Left lung (tissue), 4 donors: ENCODE measurements at regions not wholly inside any gene's neighbourhood (a gene's known extent, or its start where the extent isn't known, plus 50 kb on each side); places are given as distances from the start of the nearest gene placed in this dataset.

ENCODE experiments used
- ATAC-seq: fragments of 200-7000 bp; cut with Tn5 transposase; one replicate; pipeline ENCODE4 v1.9.1; 2020; ENCODE audit warnings: moderate library complexity
- DNase-seq, 4 donors: peaks; one replicate each; pipeline ENCODE4 v3.0.0-alpha.2; 2013 to 2020
- H3K27ac ChIP-seq, 2 donors: fragments of 200-600 bp; sonication (generic) in 1 of 2; one replicate each; pipeline versions ENCODE4 v1.5.0 to v1.8.0; 2020 to 2021
- H3K27me3 ChIP-seq, 2 donors: fragments of 200-600 bp; sonication (generic) in 1 of 2; one replicate each; pipeline versions ENCODE4 v1.5.0 to v1.8.0; 2020 to 2021
- H3K36me3 ChIP-seq, 2 donors: fragments of 200-600 bp; sonication (generic) in 1 of 2; one replicate each; pipeline versions ENCODE4 v1.5.0 to v1.8.0; 2020 to 2021
- H3K4me1 ChIP-seq, 2 donors: fragments of 200-600 bp; one replicate each; pipeline ENCODE4 v1.8.0; 2021
- H3K4me3 ChIP-seq, 2 donors: fragments of 200-600 bp; sonication (generic) in 1 of 2; one replicate each; pipeline versions ENCODE4 v1.5.0 to v1.8.0; 2020 to 2021; ENCODE audit warnings: mild to moderate bottlenecking in 1 of 2
- H3K9me3 ChIP-seq, 2 donors: fragments of 200-600 bp; sonication (generic) in 1 of 2; one replicate each; pipeline versions ENCODE4 v1.5.0 to v1.8.0; 2020 to 2021
- intact Hi-C, 2 donors: fragments of 100-400 bp; cut with DNase I; formaldehyde crosslinking; loops; one replicate each; pipeline versions ENCODE4 v1.11.2 to v1.14.2; 2022
- TF ChIP-seq, protein P1 (sequence below), 2 donors: fragments of 200-600 bp; sonication (generic) in 1 of 2; IDR thresholded peaks; one replicate each; pipeline versions ENCODE4 v1.5.0 to v1.8.0; 2021; ENCODE audit warnings: antibody characterized with exemption in 2 of 2
- donor health status: DM: no; HTN: yes; CAD: no.
- donor health status: DM: no; HTN: no; CAD: no.

DNA sequence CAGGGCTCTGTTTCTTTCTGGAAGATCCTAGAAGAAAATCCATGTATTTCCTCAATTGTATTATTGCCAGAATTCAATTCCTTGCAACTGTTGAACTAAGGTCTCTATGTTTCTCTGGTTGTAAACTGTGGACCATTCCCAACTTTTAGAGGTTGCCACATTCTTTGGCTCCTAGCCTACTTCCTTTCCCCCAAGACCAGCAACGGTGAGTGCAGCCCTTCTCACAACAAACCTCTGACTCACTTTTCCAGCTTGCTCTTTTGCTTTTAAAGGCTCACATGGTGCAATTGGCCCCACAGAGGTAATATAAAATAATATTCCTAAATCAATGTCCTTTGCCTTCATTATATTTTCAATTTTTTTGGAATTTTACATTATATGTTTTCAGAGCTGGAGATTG is 371.3 kb downstream of the SLITRK5 start:
- Histone ChIP-seq H3K27ac (no peak overlapping the region), H3K9me3 (no peaks in the 10 kb centered on the region), H3K4me3 (no peak overlapping the region), H3K4me1 (no peaks in the 10 kb centered on the region), H3K36me3 (no peaks in the 10 kb centered on the region), H3K27me3 (no peaks in the 10 kb centered on the region)
- intact Hi-C loops: no loop called here
- TF ChIP-seq, protein P1, sequence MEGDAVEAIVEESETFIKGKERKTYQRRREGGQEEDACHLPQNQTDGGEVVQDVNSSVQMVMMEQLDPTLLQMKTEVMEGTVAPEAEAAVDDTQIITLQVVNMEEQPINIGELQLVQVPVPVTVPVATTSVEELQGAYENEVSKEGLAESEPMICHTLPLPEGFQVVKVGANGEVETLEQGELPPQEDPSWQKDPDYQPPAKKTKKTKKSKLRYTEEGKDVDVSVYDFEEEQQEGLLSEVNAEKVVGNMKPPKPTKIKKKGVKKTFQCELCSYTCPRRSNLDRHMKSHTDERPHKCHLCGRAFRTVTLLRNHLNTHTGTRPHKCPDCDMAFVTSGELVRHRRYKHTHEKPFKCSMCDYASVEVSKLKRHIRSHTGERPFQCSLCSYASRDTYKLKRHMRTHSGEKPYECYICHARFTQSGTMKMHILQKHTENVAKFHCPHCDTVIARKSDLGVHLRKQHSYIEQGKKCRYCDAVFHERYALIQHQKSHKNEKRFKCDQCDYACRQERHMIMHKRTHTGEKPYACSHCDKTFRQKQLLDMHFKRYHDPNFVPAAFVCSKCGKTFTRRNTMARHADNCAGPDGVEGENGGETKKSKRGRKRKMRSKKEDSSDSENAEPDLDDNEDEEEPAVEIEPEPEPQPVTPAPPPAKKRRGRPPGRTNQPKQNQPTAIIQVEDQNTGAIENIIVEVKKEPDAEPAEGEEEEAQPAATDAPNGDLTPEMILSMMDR (IDR thresholded peaks at IDR 0.05): no peak
- ATAC-seq (no peak), DNase-seq (no peak)

DNA sequence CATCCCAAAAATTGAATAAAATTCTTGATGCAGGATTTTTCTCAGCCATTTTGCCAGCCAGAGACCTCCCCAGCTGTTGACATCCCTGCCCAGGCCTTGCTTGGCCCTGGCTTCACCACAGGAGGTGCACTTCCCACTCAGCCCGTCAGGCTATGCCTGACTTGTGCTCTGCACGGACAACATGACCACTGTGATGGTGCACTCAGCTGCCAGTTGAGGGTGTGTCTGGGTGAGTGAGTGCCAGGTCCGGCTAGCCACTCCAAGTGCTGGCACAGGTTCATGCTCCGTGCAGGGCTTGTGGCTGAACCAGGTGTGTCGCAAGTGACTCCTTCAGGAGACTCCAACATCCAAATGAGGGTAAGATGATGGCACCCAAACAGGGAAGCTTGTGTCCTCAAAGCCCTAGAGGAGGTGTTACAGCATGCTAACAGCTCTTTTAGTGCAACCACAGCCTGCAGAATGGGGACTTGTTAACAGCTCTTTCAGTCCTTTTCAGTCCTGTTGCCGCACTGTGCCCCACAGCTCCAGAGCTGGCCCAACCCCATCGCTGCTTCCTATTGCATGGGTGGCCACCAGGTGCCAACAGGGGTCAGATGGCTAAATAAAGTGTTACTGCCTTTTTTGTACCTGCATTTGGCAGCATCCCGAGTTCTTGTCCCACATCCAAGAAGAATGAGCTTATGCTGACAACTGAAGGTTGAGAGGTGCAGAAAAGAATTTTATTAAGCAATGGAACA is 380.7 kb downstream of the SLITRK5 start:
- ATAC-seq: peak; percentile 40
- Histone ChIP-seq H3K4me3 (no peak overlapping the region), H3K9me3 (peaks cover 0 to 18% of the 10 kb centered on the region in 2 donors), H3K27me3 (no peaks in the 10 kb centered on the region), H3K36me3 (no peaks in the 10 kb centered on the region), H3K4me1 (no peaks in the 10 kb centered on the region), H3K27ac (no peak overlapping the region)
- intact Hi-C loops: no loop called here
- TF ChIP-seq, protein P1 (IDR thresholded peaks at IDR 0.05): no peak
- peak in 2 of 4 donors; percentile 36 to 37 for DNase-seq

DNA sequence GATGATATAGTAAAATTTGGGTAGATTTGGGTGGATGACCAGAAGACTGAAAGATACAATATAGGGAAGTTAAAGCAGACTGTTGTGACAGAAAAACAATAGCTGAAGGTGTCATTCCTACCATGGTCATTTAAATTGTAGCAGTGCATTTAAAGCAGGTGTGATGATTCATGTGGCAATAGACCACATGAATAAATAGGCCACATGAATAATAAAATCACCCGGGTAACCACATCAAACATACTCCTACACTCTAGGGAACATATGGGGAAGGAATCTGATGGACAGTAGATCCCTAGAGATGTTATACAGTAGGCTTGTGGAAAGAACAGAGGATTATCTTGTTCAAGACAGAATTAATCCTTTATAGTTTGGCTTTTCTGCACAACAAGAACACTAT is 392.6 kb downstream of the SLITRK5 start:
- no peak for ATAC-seq
- Histone ChIP-seq H3K4me3 (no peak overlapping the region), H3K27me3 (no peaks in the 10 kb centered on the region), H3K4me1 (no peaks in the 10 kb centered on the region), H3K9me3 (peaks cover 0 to 11% of the 10 kb centered on the region in 2 donors), H3K27ac (no peak overlapping the region), H3K36me3 (no peaks in the 10 kb centered on the region)
- no peak for DNase-seq
- intact Hi-C loops: no loop called here
- TF ChIP-seq, protein P1 (IDR thresholded peaks at IDR 0.05): no peak

DNA sequence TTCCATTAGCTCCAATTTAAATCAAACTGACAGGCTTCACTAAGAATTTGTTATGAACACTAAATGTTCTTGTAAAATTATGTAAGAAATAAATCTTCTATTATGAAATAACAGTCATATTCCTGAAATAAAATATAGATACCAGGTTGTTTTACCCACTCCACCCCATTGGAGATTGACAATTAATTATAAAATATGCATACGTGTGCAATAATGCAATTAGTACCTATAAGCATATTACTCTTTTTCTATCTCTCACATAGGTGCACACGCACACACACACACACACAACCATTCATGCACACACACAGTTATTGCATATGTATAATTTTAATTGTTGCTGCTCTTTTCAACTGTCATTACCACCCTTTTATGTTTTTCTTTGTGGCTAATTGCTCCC is 395.7 kb downstream of the SLITRK5 start:
- ATAC-seq (no peak), DNase-seq (no peak)
- H3K27ac ChIP-seq: no peak overlapping the region
- peaks cover 0 to 8% of the 10 kb centered on the region in 2 donors for H3K9me3 ChIP-seq
- intact Hi-C loops: no loop called here
- TF ChIP-seq, protein P1 (IDR thresholded peaks at IDR 0.05): no peak
- no peaks in the 10 kb centered on the region for H3K4me1 ChIP-seq
- no peak overlapping the region for H3K4me3 ChIP-seq
- no peaks in the 10 kb centered on the region for H3K36me3 ChIP-seq
- no peaks in the 10 kb centered on the region for H3K27me3 ChIP-seq

DNA sequence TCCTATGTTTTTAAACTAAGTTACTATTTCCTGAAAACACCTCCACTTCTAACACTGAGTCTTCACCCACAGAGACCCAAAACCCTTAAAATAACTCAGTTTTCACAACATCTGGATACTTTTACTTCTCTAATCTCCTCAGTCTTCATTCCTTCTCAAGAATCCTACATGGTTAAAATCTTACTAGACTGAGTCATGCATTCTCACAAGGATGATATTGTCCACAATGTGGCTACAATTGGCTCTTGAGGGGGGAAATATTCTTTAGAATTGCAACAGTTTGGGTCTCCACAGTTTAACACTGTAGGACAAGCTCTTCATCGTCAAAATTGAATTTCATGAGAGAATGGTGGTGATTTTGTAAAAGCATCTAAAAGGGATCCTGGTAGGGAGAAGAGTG is 397.1 kb downstream of the SLITRK5 start:
- TF ChIP-seq, protein P1 (IDR thresholded peaks at IDR 0.05): no peak
- intact Hi-C loops: no loop called here

More for the DNA sequence above, 397.1 kb downstream of the SLITRK5 start:
- Histone ChIP-seq H3K27me3 (no peaks in the 10 kb centered on the region), H3K27ac (no peak overlapping the region), H3K36me3 (no peaks in the 10 kb centered on the region), H3K4me1 (no peaks in the 10 kb centered on the region), H3K4me3 (no peak overlapping the region), H3K9me3 (no peaks in the 10 kb centered on the region)
- DNase-seq: no peak
- no peak for ATAC-seq
